Suprapubic skin (tissue), 3 donors: ENCODE measurements at regions not wholly inside any gene's neighbourhood (a gene's known extent, or its start where the extent isn't known, plus 50 kb on each side); places are given as distances from the start of the nearest gene placed in this dataset.

ENCODE experiments used
- EP300 ChIP-seq: sonication (generic); formaldehyde crosslinking; IDR thresholded peaks from one replicate; pipeline ENCODE4 v1.6.1; 2017; ENCODE audit warnings: antibody characterized with exemption
- TF ChIP-seq, protein P1 (sequence below), 2 donors: fragments of 200-600 bp in 1 of 2; fragments of 450-650 bp in 1 of 2; sonication (generic) in 1 of 2; IDR thresholded peaks; one replicate each; pipeline ENCODE4 v1.5.1; 2016 to 2019; ENCODE audit warnings: antibody characterized with exemption in 2 of 2, mild to moderate bottlenecking in 1 of 2, moderate library complexity in 1 of 2

DNA sequence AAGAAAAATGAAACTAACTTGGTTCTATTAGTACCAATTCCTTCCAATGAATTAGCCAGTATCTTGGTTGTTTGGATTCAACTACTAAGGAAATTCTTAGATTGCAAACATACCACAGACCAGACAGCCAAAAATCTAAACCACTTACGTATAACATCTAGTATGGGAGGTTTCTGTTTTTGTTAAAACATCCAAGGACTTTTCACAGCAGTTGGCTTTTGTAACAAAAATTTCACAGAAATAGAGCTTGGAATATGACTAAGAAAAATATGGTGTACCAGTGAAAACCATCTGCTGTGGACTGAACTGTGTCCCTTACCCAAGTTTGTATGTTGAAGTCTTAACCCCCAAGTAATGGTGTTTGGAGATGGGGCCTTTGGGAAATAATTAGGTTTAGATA is 199.2 kb downstream of the OTOL1 start:
- no peak for TF ChIP-seq EP300
- TF ChIP-seq, protein P1, sequence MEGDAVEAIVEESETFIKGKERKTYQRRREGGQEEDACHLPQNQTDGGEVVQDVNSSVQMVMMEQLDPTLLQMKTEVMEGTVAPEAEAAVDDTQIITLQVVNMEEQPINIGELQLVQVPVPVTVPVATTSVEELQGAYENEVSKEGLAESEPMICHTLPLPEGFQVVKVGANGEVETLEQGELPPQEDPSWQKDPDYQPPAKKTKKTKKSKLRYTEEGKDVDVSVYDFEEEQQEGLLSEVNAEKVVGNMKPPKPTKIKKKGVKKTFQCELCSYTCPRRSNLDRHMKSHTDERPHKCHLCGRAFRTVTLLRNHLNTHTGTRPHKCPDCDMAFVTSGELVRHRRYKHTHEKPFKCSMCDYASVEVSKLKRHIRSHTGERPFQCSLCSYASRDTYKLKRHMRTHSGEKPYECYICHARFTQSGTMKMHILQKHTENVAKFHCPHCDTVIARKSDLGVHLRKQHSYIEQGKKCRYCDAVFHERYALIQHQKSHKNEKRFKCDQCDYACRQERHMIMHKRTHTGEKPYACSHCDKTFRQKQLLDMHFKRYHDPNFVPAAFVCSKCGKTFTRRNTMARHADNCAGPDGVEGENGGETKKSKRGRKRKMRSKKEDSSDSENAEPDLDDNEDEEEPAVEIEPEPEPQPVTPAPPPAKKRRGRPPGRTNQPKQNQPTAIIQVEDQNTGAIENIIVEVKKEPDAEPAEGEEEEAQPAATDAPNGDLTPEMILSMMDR (IDR thresholded peaks at IDR 0.05), result no peak
